PC-9 (cell line): ENCODE measurements at regions not wholly inside any gene's neighbourhood (a gene's known extent, or its start where the extent isn't known, plus 50 kb on each side); places are given as distances from the start of the nearest gene placed in this dataset.
"Not testable (repeated sequence)": the region's sequence is repeated elsewhere in the genome, so short reads cannot be mapped to it uniquely, and the experiment has no call there.

Experiments used
- BruUV-seq: library from RNA; stranded (reverse); fragments of 400-500 nt; replicated peaks from 2 replicates; lab custom pipeline; 2021; lab: Mats Ljungman, UMichigan
- CTCF ChIA-PET: fragments of 300-600 bp; sonication (Branson Sonifier 250); formaldehyde crosslinking; loops from one replicate; lab custom pipeline; 2022; ENCODE audit warnings: antibody characterized with exemption; lab: Charles Lee
- POLR2A ChIA-PET: fragments of 300-600 bp; sonication (Branson Sonifier 250); formaldehyde crosslinking; loops from one replicate; lab custom pipeline; 2022; ENCODE audit warnings: antibody characterized with exemption; ENCODE audit not compliant: unreplicated experiment; lab: Charles Lee
- DNase-seq, 2 experiments: peaks; one replicate each; pipeline versions ENCODE4 v3.0.0 to v3.0.0-alpha.2; 2015 to 2022; ENCODE audit warnings: mixed read lengths in 1 of 2
- H2AFZ ChIP-seq: fragments of 200-600 bp; sonication (generic); 2 replicates; pipeline ENCODE4 v1.8.1; 2017; ENCODE audit warnings: antibody characterized with exemption
- H3F3A ChIP-seq: fragments of 200-600 bp; sonication (generic); 2 replicates; pipeline ENCODE4 v1.8.1; 2017; ENCODE audit warnings: antibody characterized with exemption, mild to moderate bottlenecking, low read depth; ENCODE audit not compliant: insufficient read depth
- H3K27ac ChIP-seq: fragments of 200-600 bp; sonication (generic); 2 replicates; pipeline ENCODE4 v1.6.1; 2016; ENCODE audit warnings: mixed run types
- H3K27me3 ChIP-seq: fragments of 200-600 bp; sonication (generic); 2 replicates; pipeline ENCODE4 v1.6.1; 2016; ENCODE audit warnings: low read depth, mixed run types; ENCODE audit not compliant: insufficient read depth
- H3K36me3 ChIP-seq: fragments of 200-600 bp; sonication (generic); 2 replicates; pipeline ENCODE4 v1.6.1; 2016; ENCODE audit warnings: low read depth, mixed run types
- H3K4me1 ChIP-seq: fragments of 200-600 bp; sonication (generic); replicated peaks from 2 replicates; pipeline ENCODE4 v1.6.1; 2016; ENCODE audit warnings: mixed run types; ENCODE audit not compliant: insufficient read depth
- H3K4me2 ChIP-seq: fragments of 200-600 bp; sonication (generic); 2 replicates; pipeline ENCODE4 v1.6.1; 2017; ENCODE audit warnings: mixed run types
- H3K4me3 ChIP-seq: fragments of 200-600 bp; sonication (generic); 2 replicates; pipeline ENCODE4 v1.6.1; 2016; ENCODE audit warnings: mixed run types
- H3K79me2 ChIP-seq: fragments of 200-600 bp; sonication (generic); 2 replicates; pipeline ENCODE4 v1.6.1; 2017; ENCODE audit warnings: low read depth, mixed run types
- H3K9me2 ChIP-seq: fragments of 200-600 bp; sonication (generic); 2 replicates; pipeline ENCODE4 v1.8.1; 2017; ENCODE audit warnings: mild to moderate bottlenecking; ENCODE audit not compliant: insufficient read depth
- H3K9me3 ChIP-seq: fragments of 200-600 bp; sonication (generic); 2 replicates; pipeline ENCODE4 v1.8.1; 2016; ENCODE audit warnings: low read depth; ENCODE audit not compliant: insufficient read depth
- H4K20me1 ChIP-seq: fragments of 200-600 bp; sonication (generic); 2 replicates; pipeline ENCODE4 v1.8.1; 2017; ENCODE audit not compliant: insufficient read depth
- EZH2 ChIP-seq: fragments of 200-600 bp; sonication (generic); IDR thresholded peaks from 2 replicates; pipeline ENCODE4 v1.8.0; 2017; ENCODE audit warnings: antibody characterized with exemption, low read depth
- intact Hi-C: fragments of 100-400 bp; cut with micrococcal nuclease; formaldehyde crosslinking; loops from one replicate; pipeline ENCODE4 v1.10.0; 2022; ENCODE audit not compliant: unreplicated experiment
- TF ChIP-seq, protein P1 (sequence below): fragments of 200-600 bp; sonication (generic); conservative IDR thresholded peaks from 2 replicates; pipeline ENCODE4 v1.6.1; 2017; ENCODE audit warnings: mixed run types, antibody characterized with exemption, mild to moderate bottlenecking, moderate library complexity

DNA sequence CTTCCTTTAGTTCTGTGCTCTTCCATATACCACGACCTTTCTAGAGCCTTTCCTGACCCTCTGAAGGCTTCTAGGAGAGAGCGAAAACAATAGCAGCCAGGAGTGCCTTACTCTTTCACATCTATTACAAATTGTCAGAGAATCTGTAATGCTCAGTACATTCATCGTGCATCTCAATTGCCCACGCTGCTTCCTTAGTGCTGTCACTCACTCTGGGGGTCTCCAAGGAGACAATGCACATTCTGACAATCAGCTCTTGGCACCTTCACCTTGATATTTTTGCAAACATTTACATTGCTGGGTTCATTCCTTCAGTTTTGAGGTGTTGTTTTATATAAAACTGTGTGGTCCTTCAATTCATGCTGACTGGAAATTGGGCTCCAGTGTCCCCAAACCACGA lies 110.1 kb upstream of the GPR101 start:
- no peak overlapping the region for H2AFZ ChIP-seq
- no peak overlapping the region for H3K4me3 ChIP-seq
- H3F3A ChIP-seq: no peaks in the 10 kb centered on the region
- no peak overlapping the region for H3K27ac ChIP-seq
- no peaks in the 10 kb centered on the region for H3K9me2 ChIP-seq
- POLR2A ChIA-PET: no interaction called here
- no TSS peak for BruUV-seq
- no peak for TF ChIP-seq EZH2
- TF ChIP-seq, protein P1, sequence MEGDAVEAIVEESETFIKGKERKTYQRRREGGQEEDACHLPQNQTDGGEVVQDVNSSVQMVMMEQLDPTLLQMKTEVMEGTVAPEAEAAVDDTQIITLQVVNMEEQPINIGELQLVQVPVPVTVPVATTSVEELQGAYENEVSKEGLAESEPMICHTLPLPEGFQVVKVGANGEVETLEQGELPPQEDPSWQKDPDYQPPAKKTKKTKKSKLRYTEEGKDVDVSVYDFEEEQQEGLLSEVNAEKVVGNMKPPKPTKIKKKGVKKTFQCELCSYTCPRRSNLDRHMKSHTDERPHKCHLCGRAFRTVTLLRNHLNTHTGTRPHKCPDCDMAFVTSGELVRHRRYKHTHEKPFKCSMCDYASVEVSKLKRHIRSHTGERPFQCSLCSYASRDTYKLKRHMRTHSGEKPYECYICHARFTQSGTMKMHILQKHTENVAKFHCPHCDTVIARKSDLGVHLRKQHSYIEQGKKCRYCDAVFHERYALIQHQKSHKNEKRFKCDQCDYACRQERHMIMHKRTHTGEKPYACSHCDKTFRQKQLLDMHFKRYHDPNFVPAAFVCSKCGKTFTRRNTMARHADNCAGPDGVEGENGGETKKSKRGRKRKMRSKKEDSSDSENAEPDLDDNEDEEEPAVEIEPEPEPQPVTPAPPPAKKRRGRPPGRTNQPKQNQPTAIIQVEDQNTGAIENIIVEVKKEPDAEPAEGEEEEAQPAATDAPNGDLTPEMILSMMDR: no peak
- intact Hi-C loops: loop anchor here (10.0 kb wide), 1 partner anchor 801 kb away; no protein-coding TSS in a partner anchor
- H4K20me1 ChIP-seq: no peaks in the 10 kb centered on the region
- no peaks in the 10 kb centered on the region for H3K36me3 ChIP-seq
- H3K79me2 ChIP-seq: no peaks in the 10 kb centered on the region
- H3K4me1 ChIP-seq: no peaks in the 10 kb centered on the region
- CTCF ChIA-PET: no interaction called here
- H3K9me3 ChIP-seq: no peaks in the 10 kb centered on the region
- H3K4me2 ChIP-seq: no peak overlapping the region
- DNase-seq: no peak
- peaks cover 9% of the 10 kb centered on the region; the same call in 1 of the 2 replicates for H3K27me3 ChIP-seq

DNA sequence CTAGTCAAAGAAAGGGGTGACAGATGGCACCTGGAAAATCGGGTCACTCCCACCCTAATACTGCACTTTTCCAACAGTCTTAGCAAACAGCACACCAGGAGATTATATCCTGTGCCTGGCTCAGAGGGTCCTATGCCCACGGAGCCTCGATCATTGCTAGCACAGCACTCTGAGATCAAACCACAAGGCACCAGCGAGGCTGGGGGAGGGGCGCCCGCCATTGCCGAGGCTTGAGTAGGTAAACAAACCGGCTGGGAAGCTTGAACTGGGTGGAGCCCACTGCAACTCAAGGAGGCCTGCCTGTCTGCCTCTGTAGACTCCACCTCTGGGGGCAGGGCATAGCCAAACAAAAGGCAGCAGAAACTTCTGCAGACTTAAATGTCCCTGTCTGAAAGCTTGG lies 88.9 kb upstream of the GPR101 start:
- BruUV-seq, H3K9me2 ChIP-seq, H3K4me2 ChIP-seq, H3K4me1 ChIP-seq, H2AFZ ChIP-seq, H3K36me3 ChIP-seq, H3K27ac ChIP-seq, H3K27me3 ChIP-seq, H4K20me1 ChIP-seq, H3K9me3 ChIP-seq, POLR2A ChIA-PET, H3K79me2 ChIP-seq, DNase-seq, intact Hi-C loops, H3K4me3 ChIP-seq, CTCF ChIA-PET, H3F3A ChIP-seq: not testable (repeated sequence)

DNA sequence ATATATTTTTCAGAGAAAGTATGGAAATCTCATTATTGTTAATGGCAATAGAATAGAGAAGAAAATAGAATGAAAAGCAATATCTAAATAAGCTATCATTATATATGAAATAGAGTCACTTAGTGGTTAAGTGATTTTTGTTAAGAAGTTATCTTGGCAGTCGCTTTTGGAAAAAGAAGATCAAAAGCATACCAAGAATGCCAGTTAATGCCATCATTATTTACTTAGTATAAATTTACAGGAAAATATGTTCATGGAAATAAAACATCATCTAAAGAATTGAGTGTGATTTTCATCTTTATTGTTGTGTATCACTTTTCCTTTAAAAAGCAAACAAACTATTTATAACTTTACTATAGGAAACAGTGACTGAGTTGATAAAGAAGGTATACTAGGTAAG lies 85.3 kb upstream of the GPR101 start:
- TF ChIP-seq EZH2: no peak
- TF ChIP-seq, protein P1: no peak
- H3K9me3 ChIP-seq: no peaks in the 10 kb centered on the region
- H3K79me2 ChIP-seq: no peaks in the 10 kb centered on the region
- no TSS peak for BruUV-seq
- ChIA-PET POLR2A (no interaction called here), CTCF (no interaction called here)
- no peaks in the 10 kb centered on the region for H3K27me3 ChIP-seq
- no peaks in the 10 kb centered on the region for H4K20me1 ChIP-seq
- no peaks in the 10 kb centered on the region; the same call in 1 of the 2 replicates for H3K9me2 ChIP-seq
- H3F3A ChIP-seq: no peaks in the 10 kb centered on the region
- no peaks in the 10 kb centered on the region for H3K36me3 ChIP-seq
- no peak overlapping the region for H2AFZ ChIP-seq
- no peak overlapping the region for H3K4me2 ChIP-seq
- no peak for DNase-seq
- no peak overlapping the region for H3K27ac ChIP-seq
- no peak overlapping the region for H3K4me3 ChIP-seq
- intact Hi-C loops: no loop called here
- no peaks in the 10 kb centered on the region; the same call in 1 of the 2 replicates for H3K4me1 ChIP-seq

DNA sequence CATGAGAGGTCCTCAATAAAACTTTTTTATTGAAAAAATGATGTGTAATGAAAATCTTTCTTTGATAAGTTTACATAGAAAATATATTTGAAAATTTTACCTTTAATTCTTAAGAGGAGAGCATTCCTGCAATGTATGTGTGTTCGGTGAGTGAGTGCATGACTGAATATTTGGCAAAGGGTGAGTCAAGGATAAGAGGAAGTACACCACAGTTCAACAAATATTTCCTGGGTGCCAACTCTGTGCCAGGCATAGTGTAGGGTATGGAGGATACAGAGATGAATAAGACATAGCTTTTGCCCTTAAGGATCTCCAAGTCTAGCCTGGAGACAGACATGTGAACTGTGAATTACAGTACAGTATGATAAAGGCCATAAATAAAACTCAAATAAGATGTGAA lies 84.7 kb upstream of the GPR101 start:
- BruUV-seq: no TSS peak
- Histone ChIP-seq H3K4me3 (no peak overlapping the region), H3F3A (no peaks in the 10 kb centered on the region), H3K9me3 (no peaks in the 10 kb centered on the region), H2AFZ (no peak overlapping the region), H3K36me3 (no peaks in the 10 kb centered on the region), H3K9me2 (no peaks in the 10 kb centered on the region; the same call in 1 of the 2 replicates), H4K20me1 (no peaks in the 10 kb centered on the region), H3K27ac (no peak overlapping the region), H3K27me3 (no peaks in the 10 kb centered on the region), H3K4me1 (no peaks in the 10 kb centered on the region; the same call in 1 of the 2 replicates), H3K4me2 (no peak overlapping the region), H3K79me2 (no peaks in the 10 kb centered on the region)
- CTCF ChIA-PET: no interaction called here
- TF ChIP-seq, protein P1: no peak
- no peak for TF ChIP-seq EZH2
- DNase-seq: no peak
- intact Hi-C loops: no loop called here
- POLR2A ChIA-PET: no interaction called here
